Tibial nerve (tissue), 3 donors: ENCODE measurements at regions not wholly inside any gene's neighbourhood (a gene's known extent, or its start where the extent isn't known, plus 50 kb on each side); places are given as distances from the start of the nearest gene placed in this dataset.

Experiments used
- CTCF ChIP-seq, 5 experiments: fragments of 200-600 bp in 3 of 5; fragments of 450-650 bp in 2 of 5; sonication (generic) in 3 of 5; IDR thresholded peaks; one replicate each; pipeline ENCODE4 v1.5.1; 2016 to 2019; ENCODE audit warnings: antibody characterized with exemption in 5 of 5, mild to moderate bottlenecking in 3 of 5, moderate library complexity in 2 of 5
- POLR2A ChIP-seq, 2 donors: fragments of 450-650 bp; IDR thresholded peaks; one replicate each; pipeline ENCODE4 v1.6.1; 2017; ENCODE audit warnings: antibody characterized with exemption in 2 of 2, mild to moderate bottlenecking in 2 of 2, moderate library complexity in 2 of 2

DNA sequence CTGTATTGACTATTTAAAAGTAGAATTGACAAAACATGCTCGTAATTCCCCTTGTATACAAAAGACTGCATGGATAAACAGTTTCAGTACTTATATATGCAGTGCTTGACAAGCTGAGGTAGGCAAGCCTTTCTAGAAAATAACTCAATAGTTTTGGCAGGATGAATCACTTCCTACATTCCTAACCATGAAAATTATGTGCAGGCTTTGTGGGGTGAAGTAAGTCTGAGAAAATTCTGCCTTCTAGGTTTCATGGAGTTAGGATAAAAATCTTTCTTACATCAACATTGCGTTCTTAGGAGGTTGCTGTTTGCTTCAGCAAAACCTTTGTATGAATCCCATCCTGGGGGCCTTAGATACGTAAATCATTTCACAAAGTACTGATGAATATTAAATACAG lies 801.4 kb upstream of the EYS start:
- TF ChIP-seq POLR2A (IDR thresholded peaks at IDR 0.05): no peak
- no peak for TF ChIP-seq CTCF (IDR thresholded peaks at IDR 0.05)
